Left ventricle myocardium inferior (tissue), 1 donor: ENCODE measurements at regions not wholly inside any gene's neighbourhood (a gene's known extent, or its start where the extent isn't known, plus 50 kb on each side); places are given as distances from the start of the nearest gene placed in this dataset.
"Not testable (repeated sequence)": the region's sequence is repeated elsewhere in the genome, so short reads cannot be mapped to it uniquely, and the experiment has no call there.

ENCODE experiments used
- DNase-seq: peaks from one replicate; pipeline ENCODE4 v3.0.0-alpha.2; 2020
- H3K27ac ChIP-seq: fragments of 200-600 bp; replicated peaks from 2 replicates; pipeline ENCODE4 v1.8.0; 2021
- H3K27me3 ChIP-seq: fragments of 200-600 bp; 2 replicates; pipeline ENCODE4 v1.8.0; 2021; ENCODE audit warnings: low read depth
- H3K36me3 ChIP-seq: fragments of 200-600 bp; 2 replicates; pipeline ENCODE4 v1.8.0; 2021
- H3K4me1 ChIP-seq: fragments of 200-600 bp; 2 replicates; pipeline ENCODE4 v1.8.0; 2021
- H3K4me3 ChIP-seq: fragments of 200-600 bp; 2 replicates; pipeline ENCODE4 v1.8.0; 2021; ENCODE audit warnings: mild to moderate bottlenecking, moderate library complexity
- H3K9me3 ChIP-seq: fragments of 200-600 bp; replicated peaks from 2 replicates; pipeline ENCODE4 v1.8.0; 2021
- intact Hi-C: fragments of 100-400 bp; cut with micrococcal nuclease; formaldehyde crosslinking; loops from one replicate; pipeline ENCODE4 v1.11.0; 2022
- TF ChIP-seq, protein P1 (sequence below): fragments of 200-600 bp; IDR thresholded peaks from 2 replicates; pipeline ENCODE4 v1.8.0; 2021; ENCODE audit warnings: antibody characterized with exemption, mild to moderate bottlenecking, borderline replicate concordance
- donor health status: DM: no; HTN: yes; CAD: no; lungs with severe emphysema.

GRCh38 chr5:57002959-57003485 is 51.1 kb upstream of the MIER3 start:
- Histone ChIP-seq H3K4me3 (no peak overlapping the region), H3K9me3 (no peaks in the 10 kb centered on the region), H3K27me3 (peaks cover 45% of the 10 kb centered on the region), H3K36me3 (no peaks in the 10 kb centered on the region), H3K4me1 (no peaks in the 10 kb centered on the region), H3K27ac (no peak overlapping the region)
- TF ChIP-seq, protein P1, sequence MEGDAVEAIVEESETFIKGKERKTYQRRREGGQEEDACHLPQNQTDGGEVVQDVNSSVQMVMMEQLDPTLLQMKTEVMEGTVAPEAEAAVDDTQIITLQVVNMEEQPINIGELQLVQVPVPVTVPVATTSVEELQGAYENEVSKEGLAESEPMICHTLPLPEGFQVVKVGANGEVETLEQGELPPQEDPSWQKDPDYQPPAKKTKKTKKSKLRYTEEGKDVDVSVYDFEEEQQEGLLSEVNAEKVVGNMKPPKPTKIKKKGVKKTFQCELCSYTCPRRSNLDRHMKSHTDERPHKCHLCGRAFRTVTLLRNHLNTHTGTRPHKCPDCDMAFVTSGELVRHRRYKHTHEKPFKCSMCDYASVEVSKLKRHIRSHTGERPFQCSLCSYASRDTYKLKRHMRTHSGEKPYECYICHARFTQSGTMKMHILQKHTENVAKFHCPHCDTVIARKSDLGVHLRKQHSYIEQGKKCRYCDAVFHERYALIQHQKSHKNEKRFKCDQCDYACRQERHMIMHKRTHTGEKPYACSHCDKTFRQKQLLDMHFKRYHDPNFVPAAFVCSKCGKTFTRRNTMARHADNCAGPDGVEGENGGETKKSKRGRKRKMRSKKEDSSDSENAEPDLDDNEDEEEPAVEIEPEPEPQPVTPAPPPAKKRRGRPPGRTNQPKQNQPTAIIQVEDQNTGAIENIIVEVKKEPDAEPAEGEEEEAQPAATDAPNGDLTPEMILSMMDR, result no peak
- no peak for DNase-seq
- intact Hi-C loops, result no loop called here

DNA sequence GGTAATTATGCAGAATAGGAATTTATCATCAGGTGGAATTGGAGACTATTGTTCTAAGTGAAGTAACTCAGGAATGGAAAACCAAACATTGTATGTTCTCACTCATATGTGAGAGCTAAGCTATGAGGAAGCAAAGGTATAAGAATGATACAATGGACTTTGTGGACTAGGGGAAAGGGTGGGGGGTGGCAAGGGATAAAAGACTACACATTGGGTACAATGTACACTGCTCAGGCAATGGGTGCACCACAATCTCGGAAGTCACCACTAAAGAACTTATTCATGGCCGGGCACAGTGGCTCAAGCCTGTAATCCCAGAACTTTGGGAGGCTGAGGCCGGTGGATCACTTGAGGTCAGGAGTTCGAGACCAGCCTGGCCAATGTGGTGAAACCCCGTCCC is 51.6 kb upstream of the MIER3 start:
- intact Hi-C loops, DNase-seq, H3K27ac ChIP-seq, H3K36me3 ChIP-seq, H3K4me1 ChIP-seq, H3K4me3 ChIP-seq, H3K9me3 ChIP-seq: not testable (repeated sequence)
- H3K27me3 ChIP-seq, result peaks cover 49% of the 10 kb centered on the region

- Histone ChIP-seq H3K36me3 (no peaks in the 10 kb centered on the region), H3K27ac (no peak overlapping the region), H3K4me3 (no peak overlapping the region), H3K27me3 (peaks cover 48% of the 10 kb centered on the region), H3K9me3 (no peaks in the 10 kb centered on the region), H3K4me1 (no peaks in the 10 kb centered on the region)
- TF ChIP-seq, protein P1, result no peak
- intact Hi-C loops, result no loop called here
- DNase-seq, result no peak
Measured at GRCh38 chr5:57004800-57005199, 52.9 kb upstream of the MIER3 start.

DNA sequence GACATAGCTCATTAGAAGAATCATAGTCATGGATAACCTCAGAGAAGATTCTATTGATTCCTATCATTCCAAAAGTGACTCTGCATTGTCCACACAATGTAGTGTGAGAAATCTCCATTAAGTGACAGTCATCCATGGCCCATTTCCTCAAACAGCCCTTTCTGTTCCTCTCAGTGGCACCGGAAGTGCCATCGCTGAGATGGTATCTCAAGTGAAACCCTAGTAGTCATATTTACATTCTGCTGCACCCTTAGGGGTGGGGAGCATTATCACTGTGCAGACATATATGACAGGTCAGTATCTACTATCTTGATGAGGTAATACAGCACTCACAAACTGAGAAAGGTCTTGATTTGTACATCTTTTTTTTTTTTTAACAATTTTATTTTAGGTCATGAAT is 55.4 kb upstream of the MIER3 start:
- Histone ChIP-seq H3K4me3 (no peak overlapping the region), H3K9me3 (no peaks in the 10 kb centered on the region), H3K27me3 (peaks cover 43% of the 10 kb centered on the region), H3K27ac (no peak overlapping the region), H3K36me3 (no peaks in the 10 kb centered on the region), H3K4me1 (no peaks in the 10 kb centered on the region)
- DNase-seq, result no peak
- intact Hi-C loops, result no loop called here
- TF ChIP-seq, protein P1, result no peak

GRCh38 chr5:57009811-57010210 is 57.9 kb upstream of the MIER3 start:
- H3K4me3 ChIP-seq, result no peak overlapping the region
- H3K27me3 ChIP-seq, result peaks cover 34% of the 10 kb centered on the region
- no peaks in the 10 kb centered on the region for H3K9me3 ChIP-seq
- no peak for DNase-seq
- intact Hi-C loops, result no loop called here
- TF ChIP-seq, protein P1, result no peak
- no peaks in the 10 kb centered on the region for H3K4me1 ChIP-seq
- H3K36me3 ChIP-seq, result no peaks in the 10 kb centered on the region
- no peak overlapping the region for H3K27ac ChIP-seq

DNA sequence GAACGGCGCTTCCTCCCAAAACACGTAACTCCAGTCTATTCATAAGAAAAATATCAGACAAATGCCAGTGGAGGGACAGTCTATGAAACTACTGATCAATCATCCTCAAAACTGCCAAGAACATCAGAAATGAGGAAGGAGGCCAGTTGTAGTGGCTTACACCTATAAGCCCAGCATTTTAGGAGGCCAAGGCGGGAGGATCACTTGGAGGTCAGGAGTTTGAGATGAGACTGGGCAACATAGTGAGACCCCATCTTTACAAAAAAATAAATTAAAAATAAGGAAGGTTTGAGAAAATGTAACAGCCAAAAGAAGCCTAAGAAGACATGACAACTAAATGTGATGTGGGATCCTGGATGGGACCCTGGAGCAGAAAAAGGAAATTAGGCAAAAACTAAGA is 58.9 kb upstream of the MIER3 start:
- no peak for DNase-seq

More for the DNA sequence above, 58.9 kb upstream of the MIER3 start:
- TF ChIP-seq, protein P1, result no peak
- Histone ChIP-seq H3K4me1 (no peaks in the 10 kb centered on the region), H3K36me3 (no peaks in the 10 kb centered on the region), H3K4me3 (no peak overlapping the region), H3K27ac (no peak overlapping the region), H3K27me3 (peaks cover 29% of the 10 kb centered on the region), H3K9me3 (no peaks in the 10 kb centered on the region)
- intact Hi-C loops, result no loop called here
